Hepatocyte (in vitro differentiated cells): ENCODE measurements at regions not wholly inside any gene's neighbourhood (a gene's known extent, or its start where the extent isn't known, plus 50 kb on each side); places are given as distances from the start of the nearest gene placed in this dataset.

Experiments
- DNase-seq: peaks from one replicate; pipeline ENCODE4 v3.0.0-alpha.2; 2016; ENCODE audit warnings: low spot score
- H2AFZ ChIP-seq: fragments of 200-600 bp; sonication (generic); 2 replicates; pipeline ENCODE4 v1.6.0; 2016; ENCODE audit warnings: antibody characterized with exemption, mild to moderate bottlenecking
- H3K27ac ChIP-seq: fragments of 200-600 bp; sonication (generic); 2 replicates; pipeline ENCODE4 v1.5.1; 2016; ENCODE audit warnings: mild to moderate bottlenecking
- H3K27me3 ChIP-seq: fragments of 200-600 bp; sonication (generic); 2 replicates; pipeline ENCODE4 v1.6.1; 2016
- H3K36me3 ChIP-seq: fragments of 200-600 bp; sonication (generic); replicated peaks from 2 replicates; pipeline ENCODE4 v1.5.1; 2016; ENCODE audit warnings: low read depth; ENCODE audit not compliant: insufficient read depth
- H3K4me1 ChIP-seq: fragments of 200-600 bp; sonication (generic); 2 replicates; pipeline ENCODE4 v1.5.1; 2016; ENCODE audit warnings: mild to moderate bottlenecking, moderate library complexity; ENCODE audit not compliant: insufficient read depth
- H3K4me2 ChIP-seq: fragments of 200-600 bp; sonication (generic); 2 replicates; pipeline ENCODE4 v1.6.0; 2016
- H3K4me3 ChIP-seq: fragments of 200-600 bp; sonication (generic); 2 replicates; pipeline ENCODE4 v1.5.1; 2016; ENCODE audit warnings: mild to moderate bottlenecking
- H3K79me2 ChIP-seq: fragments of 200-600 bp; sonication (generic); 2 replicates; pipeline ENCODE4 v1.6.0; 2017; ENCODE audit warnings: mild to moderate bottlenecking
- H3K9me2 ChIP-seq: fragments of 200-600 bp; sonication (generic); replicated peaks from 2 replicates; pipeline ENCODE4 v1.6.0; 2017; ENCODE audit warnings: mild to moderate bottlenecking; ENCODE audit not compliant: insufficient read depth
- H3K9me3 ChIP-seq: fragments of 200-600 bp; sonication (generic); 2 replicates; pipeline ENCODE4 v1.5.1; 2016; ENCODE audit warnings: low read depth, mild to moderate bottlenecking
- H4K20me1 ChIP-seq: fragments of 200-600 bp; sonication (generic); 2 replicates; pipeline ENCODE4 v1.6.0; 2016; ENCODE audit warnings: mild to moderate bottlenecking; ENCODE audit not compliant: insufficient read depth, poor library complexity, severe bottlenecking
- CTCF ChIP-seq: fragments of 200-600 bp; sonication (generic); IDR thresholded peaks from 2 replicates; pipeline ENCODE4 v1.5.1; 2016; ENCODE audit warnings: antibody characterized with exemption, mild to moderate bottlenecking; ENCODE audit not compliant: poor library complexity
- EZH2 ChIP-seq: fragments of 200-600 bp; sonication (generic); IDR thresholded peaks from 2 replicates; pipeline ENCODE4 v1.6.1; 2016; ENCODE audit warnings: antibody characterized with exemption, mild to moderate bottlenecking, borderline replicate concordance
- EZH2phosphoT487 ChIP-seq: fragments of 200-600 bp; sonication (generic); IDR thresholded peaks from one replicate; pipeline ENCODE4 v1.6.1; 2018; ENCODE audit warnings: antibody characterized with exemption, mild to moderate bottlenecking, low read depth, moderate library complexity; ENCODE audit not compliant: unreplicated experiment, severe bottlenecking
- WGBS: methylation state at CpG from one replicate; pipeline ENCODE4 v1.1.6; 2016; ENCODE audit warnings: low lambda C conversion rate; ENCODE audit errors: missing lambda C conversion rate; 5-methylcytosine and 5-hydroxymethylcytosine counted together

- Histone ChIP-seq H3K27ac (no peak overlapping the region), H3K4me1 (no peaks in the 10 kb centered on the region), H4K20me1 (no peaks in the 10 kb centered on the region), H3K4me3 (no peak overlapping the region), H2AFZ (no peak overlapping the region), H3K79me2 (no peaks in the 10 kb centered on the region), H3K9me3 (no peaks in the 10 kb centered on the region), H3K27me3 (no peaks in the 10 kb centered on the region), H3K4me2 (no peak overlapping the region), H3K36me3 (no peaks in the 10 kb centered on the region), H3K9me2 (no peaks in the 10 kb centered on the region)
- TF ChIP-seq EZH2 (no peak), CTCF (no peak), EZH2phosphoT487 (no peak)
- no peak for DNase-seq
- WGBS = 84% methylated on average over 2 of the region's 2 CpGs
These were observed 152.1 kb downstream of the RPL10L start for GRCh38 chr14:46499521-46499920.

- Histone ChIP-seq H2AFZ (no peak overlapping the region), H3K4me2 (no peak overlapping the region), H3K27ac (no peak overlapping the region), H3K27me3 (no peaks in the 10 kb centered on the region), H3K36me3 (no peaks in the 10 kb centered on the region), H3K79me2 (no peaks in the 10 kb centered on the region), H3K9me3 (no peaks in the 10 kb centered on the region), H3K4me1 (no peaks in the 10 kb centered on the region), H3K9me2 (no peaks in the 10 kb centered on the region), H4K20me1 (no peaks in the 10 kb centered on the region), H3K4me3 (no peak overlapping the region)
- TF ChIP-seq CTCF (no peak), EZH2 (no peak), EZH2phosphoT487 (no peak)
- DNase-seq = no peak
- 84% methylated on average over 1 of the region's 1 CpG for WGBS
These were observed 155.2 kb downstream of the RPL10L start for GRCh38 chr14:46496409-46496808.

- H3K27ac ChIP-seq = no peak overlapping the region
- no peak overlapping the region for H2AFZ ChIP-seq
- no peaks in the 10 kb centered on the region for H3K9me3 ChIP-seq
- no peaks in the 10 kb centered on the region for H3K4me1 ChIP-seq
- H3K4me2 ChIP-seq = peak overlapping the region; percentile 12
- H3K36me3 ChIP-seq = no peaks in the 10 kb centered on the region
- TF ChIP-seq EZH2phosphoT487 (no peak), CTCF (peak; percentile 53), EZH2 (no peak)
- DNase-seq = peak; percentile 60
- WGBS = 64% methylated on average over 1 of the region's 1 CpG
- H3K4me3 ChIP-seq = no peak overlapping the region
- no peaks in the 10 kb centered on the region for H3K9me2 ChIP-seq
- no peaks in the 10 kb centered on the region for H3K27me3 ChIP-seq
- no peaks in the 10 kb centered on the region for H3K79me2 ChIP-seq
- H4K20me1 ChIP-seq = no peaks in the 10 kb centered on the region
These were observed 161.3 kb downstream of the RPL10L start for GRCh38 chr14:46490238-46490685.

- no peaks in the 10 kb centered on the region for H3K27me3 ChIP-seq
- no peak for TF ChIP-seq CTCF
- no peak for TF ChIP-seq EZH2phosphoT487
- TF ChIP-seq EZH2 = no peak
- H3K36me3 ChIP-seq = no peaks in the 10 kb centered on the region
- DNase-seq = no peak
- H2AFZ ChIP-seq = no peak overlapping the region
- no peak overlapping the region for H3K4me3 ChIP-seq
- H3K79me2 ChIP-seq = no peaks in the 10 kb centered on the region
- WGBS = 85% methylated on average over 5 of the region's 5 CpGs
- H4K20me1 ChIP-seq = no peaks in the 10 kb centered on the region
- no peaks in the 10 kb centered on the region for H3K9me3 ChIP-seq
- no peak overlapping the region for H3K4me2 ChIP-seq
- no peak overlapping the region for H3K27ac ChIP-seq
- no peaks in the 10 kb centered on the region for H3K9me2 ChIP-seq
- H3K4me1 ChIP-seq = no peaks in the 10 kb centered on the region
These were observed 163.2 kb downstream of the RPL10L start for GRCh38 chr14:46488374-46488773.
